MM.1S (cell line): ENCODE measurements at regions not wholly inside any gene's neighbourhood (a gene's known extent, or its start where the extent isn't known, plus 50 kb on each side); places are given as distances from the start of the nearest gene placed in this dataset.

Experiments
- DNase-seq: peaks from one replicate; pipeline ENCODE4 v3.0.0-alpha.2; 2015
- H2AFZ ChIP-seq: fragments of 300-600 bp; sonication (generic); 2 replicates; pipeline ENCODE4 v1.6.0; 2016; ENCODE audit warnings: antibody characterized with exemption, low read length
- H3F3A ChIP-seq: fragments of 300-600 bp; sonication (generic); 2 replicates; pipeline ENCODE4 v1.6.1; 2016; ENCODE audit warnings: mild to moderate bottlenecking, antibody characterized with exemption, low read length, moderate library complexity, mixed read lengths; ENCODE audit not compliant: insufficient read depth
- H3K27ac ChIP-seq: fragments of 300-600 bp; sonication (generic); 2 replicates; pipeline ENCODE4 v1.5.1; 2016; ENCODE audit warnings: mild to moderate bottlenecking, low read length
- H3K27me3 ChIP-seq: fragments of 300-600 bp; sonication (generic); replicated peaks from 2 replicates; pipeline ENCODE4 v1.6.0; 2016; ENCODE audit warnings: low read length; ENCODE audit not compliant: insufficient read depth
- H3K36me3 ChIP-seq: fragments of 300-600 bp; sonication (generic); replicated peaks from 2 replicates; pipeline ENCODE4 v1.6.1; 2016; ENCODE audit warnings: mild to moderate bottlenecking, low read length, mixed read lengths; ENCODE audit not compliant: insufficient read depth
- H3K4me1 ChIP-seq: fragments of 300-600 bp; sonication (generic); 2 replicates; pipeline ENCODE4 v1.6.1; 2016; ENCODE audit warnings: low read length, mixed read lengths
- H3K4me2 ChIP-seq: fragments of 300-600 bp; sonication (generic); 2 replicates; pipeline ENCODE4 v1.6.0; 2016; ENCODE audit warnings: low read depth, low read length
- H3K4me3 ChIP-seq: fragments of 300-600 bp; sonication (generic); 2 replicates; pipeline ENCODE4 v1.5.1; 2016; ENCODE audit warnings: low read length, mixed read lengths
- H3K79me2 ChIP-seq: fragments of 300-600 bp; sonication (generic); 2 replicates; pipeline ENCODE4 v1.6.1; 2016; ENCODE audit warnings: mixed run types, low read length, mixed read lengths
- H3K9ac ChIP-seq: fragments of 300-600 bp; sonication (generic); 2 replicates; pipeline ENCODE4 v1.6.1; 2016; ENCODE audit warnings: low read length, mixed read lengths
- H3K9me2 ChIP-seq: fragments of 300-600 bp; sonication (generic); replicated peaks from 2 replicates; pipeline ENCODE4 v1.6.1; 2016; ENCODE audit warnings: mild to moderate bottlenecking, low read length, mixed read lengths; ENCODE audit not compliant: insufficient read depth
- H3K9me3 ChIP-seq: fragments of 300-600 bp; sonication (generic); replicated peaks from 2 replicates; pipeline ENCODE4 v1.6.1; 2016; ENCODE audit warnings: mild to moderate bottlenecking, low read length, mixed read lengths; ENCODE audit not compliant: insufficient read depth
- H4K20me1 ChIP-seq: fragments of 300-600 bp; sonication (generic); 2 replicates; pipeline ENCODE4 v1.6.1; 2016; ENCODE audit warnings: mild to moderate bottlenecking, low read length, moderate library complexity, mixed read lengths; ENCODE audit not compliant: insufficient read depth
- CTCF ChIP-seq: fragments of 300-600 bp; sonication (generic); IDR thresholded peaks from 2 replicates; pipeline ENCODE4 v1.5.1; 2016; ENCODE audit warnings: antibody characterized with exemption, low read length, mixed read lengths
- EZH2 ChIP-seq: fragments of 300-600 bp; sonication (generic); optimal IDR thresholded peaks from 2 replicates; pipeline ENCODE3; 2017; ENCODE audit warnings: low read depth, mild to moderate bottlenecking, antibody characterized with exemption, low read length, mixed read lengths
- EZH2phosphoT487 ChIP-seq: fragments of 300-600 bp; sonication (generic); IDR thresholded peaks from 2 replicates; pipeline ENCODE4 v1.6.1; 2018; ENCODE audit warnings: antibody characterized with exemption, low read length

- Histone ChIP-seq H3K36me3 (no peaks in the 10 kb centered on the region), H3K9ac (no peak overlapping the region), H3K4me3 (no peak overlapping the region), H3K27me3 (no peaks in the 10 kb centered on the region), H3K4me1 (no peaks in the 10 kb centered on the region), H3K9me2 (no peaks in the 10 kb centered on the region), H4K20me1 (no peaks in the 10 kb centered on the region), H2AFZ (no peak overlapping the region), H3K79me2 (no peaks in the 10 kb centered on the region), H3F3A (no peaks in the 10 kb centered on the region), H3K4me2 (no peak overlapping the region), H3K9me3 (no peaks in the 10 kb centered on the region), H3K27ac (no peak overlapping the region)
- DNase-seq = no peak
- TF ChIP-seq EZH2phosphoT487 (no peak), CTCF (no peak)
These were observed 972.8 kb upstream of the ZNF722 start for GRCh38 chr7:63025815-63026214.

- H2AFZ ChIP-seq = no peak overlapping the region
- H3K27ac ChIP-seq = no peak overlapping the region
- no peaks in the 10 kb centered on the region for H4K20me1 ChIP-seq
- no peaks in the 10 kb centered on the region for H3K27me3 ChIP-seq
- H3K9ac ChIP-seq = no peak overlapping the region
- no peak overlapping the region for H3K4me2 ChIP-seq
- H3K9me3 ChIP-seq = no peaks in the 10 kb centered on the region
- H3K79me2 ChIP-seq = no peaks in the 10 kb centered on the region
- H3K36me3 ChIP-seq = no peaks in the 10 kb centered on the region
- H3K4me3 ChIP-seq = no peak overlapping the region
- H3F3A ChIP-seq = no peaks in the 10 kb centered on the region
- no peak for DNase-seq
- no peaks in the 10 kb centered on the region for H3K4me1 ChIP-seq
- TF ChIP-seq EZH2phosphoT487 = no peak
- no peak for TF ChIP-seq CTCF
- no peak for TF ChIP-seq EZH2
- no peaks in the 10 kb centered on the region for H3K9me2 ChIP-seq
These were observed 971.6 kb upstream of the ZNF722 start for GRCh38 chr7:63027075-63027474.

DNA sequence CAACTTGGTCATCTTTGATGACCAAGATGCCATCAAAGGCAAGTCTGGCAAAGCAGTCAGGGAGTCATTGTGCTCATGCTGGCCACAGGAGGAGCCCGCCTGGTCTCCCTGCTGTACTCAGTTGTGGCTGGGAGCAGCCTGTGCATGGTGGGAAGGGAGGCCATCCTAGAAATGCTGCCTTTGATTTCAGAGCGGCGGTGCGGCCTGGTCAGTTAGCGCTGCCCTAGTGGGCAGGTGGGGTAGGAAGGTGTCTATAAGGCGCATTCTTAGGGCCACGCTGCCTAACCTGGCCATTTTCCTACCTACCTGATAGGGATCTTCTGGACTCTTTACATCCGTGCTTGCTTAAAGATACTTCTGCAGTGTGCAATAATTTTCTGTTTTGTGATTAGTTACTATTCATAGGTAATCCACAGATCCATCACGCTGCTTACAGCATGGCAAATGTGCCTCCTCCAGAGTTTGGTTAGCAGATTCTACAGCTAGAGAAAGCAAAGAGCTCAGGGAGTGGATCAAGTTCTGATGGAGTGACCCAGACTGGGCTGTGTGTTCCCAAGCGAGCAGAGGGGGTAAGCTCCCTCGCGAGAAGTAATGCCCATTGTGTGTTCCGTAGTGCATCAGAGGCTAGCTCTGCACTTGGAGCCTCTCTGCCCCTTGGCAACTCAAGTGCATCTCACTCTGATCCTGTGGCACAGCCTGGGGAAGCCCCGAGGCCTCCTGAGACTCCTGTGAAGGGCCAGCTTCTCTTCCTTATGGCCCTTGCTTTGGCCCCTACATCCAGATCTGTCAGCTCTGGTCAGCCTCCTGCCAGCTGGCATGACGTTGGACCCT is 970.1 kb upstream of the ZNF722 start:
- H4K20me1 ChIP-seq = no peaks in the 10 kb centered on the region
- H3K9me2 ChIP-seq = no peaks in the 10 kb centered on the region
- H3K36me3 ChIP-seq = no peaks in the 10 kb centered on the region
- no peaks in the 10 kb centered on the region for H3K4me1 ChIP-seq
- H3K27me3 ChIP-seq = no peaks in the 10 kb centered on the region
- no peaks in the 10 kb centered on the region for H3K9me3 ChIP-seq
- DNase-seq = no peak
- no peak overlapping the region for H3K27ac ChIP-seq
- H3K9ac ChIP-seq = no peak overlapping the region
- H2AFZ ChIP-seq = no peak overlapping the region
- no peak overlapping the region for H3K4me2 ChIP-seq
- H3F3A ChIP-seq = no peaks in the 10 kb centered on the region
- no peaks in the 10 kb centered on the region for H3K79me2 ChIP-seq
- TF ChIP-seq CTCF = no peak
- no peak for TF ChIP-seq EZH2phosphoT487
- no peak for TF ChIP-seq EZH2
- H3K4me3 ChIP-seq = no peak overlapping the region
